Activated gamma-delta T cell treated with Interleukin-2 at 50 U/mL for 16 hours (primary cell): ENCODE measurements at regions not wholly inside any gene's neighbourhood (a gene's known extent, or its start where the extent isn't known, plus 50 kb on each side); places are given as distances from the start of the nearest gene placed in this dataset.

ENCODE experiments used
- DNase-seq: peaks from one replicate; pipeline ENCODE4 v3.0.0-alpha.2; 2020

DNA sequence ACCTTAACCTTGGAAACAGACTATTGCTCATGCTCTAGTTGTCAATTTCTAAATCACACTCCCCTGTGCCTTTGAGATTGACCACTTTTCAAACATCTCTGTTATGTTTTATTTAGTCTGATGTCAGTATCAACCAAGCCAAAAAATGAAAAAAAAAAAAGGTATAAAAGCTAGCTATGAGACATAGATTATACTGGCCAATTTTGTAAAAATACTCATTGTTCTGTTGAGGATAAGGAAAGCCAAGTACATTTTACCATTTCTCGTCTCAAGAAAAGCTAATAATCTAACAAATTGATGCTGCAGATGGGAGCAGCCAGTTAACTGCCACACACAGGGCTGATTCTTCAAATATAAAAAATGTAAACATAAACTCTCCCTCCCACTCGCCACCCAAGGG lies 572.6 kb upstream of the KLF12 start:
- DNase-seq = no peak

GRCh38 chr13:74705438-74705837 lies 571.2 kb upstream of the KLF12 start:
- DNase-seq = no peak

- no peak for DNase-seq
Measured at GRCh38 chr13:74703855-74704387, 569.7 kb upstream of the KLF12 start.

DNA sequence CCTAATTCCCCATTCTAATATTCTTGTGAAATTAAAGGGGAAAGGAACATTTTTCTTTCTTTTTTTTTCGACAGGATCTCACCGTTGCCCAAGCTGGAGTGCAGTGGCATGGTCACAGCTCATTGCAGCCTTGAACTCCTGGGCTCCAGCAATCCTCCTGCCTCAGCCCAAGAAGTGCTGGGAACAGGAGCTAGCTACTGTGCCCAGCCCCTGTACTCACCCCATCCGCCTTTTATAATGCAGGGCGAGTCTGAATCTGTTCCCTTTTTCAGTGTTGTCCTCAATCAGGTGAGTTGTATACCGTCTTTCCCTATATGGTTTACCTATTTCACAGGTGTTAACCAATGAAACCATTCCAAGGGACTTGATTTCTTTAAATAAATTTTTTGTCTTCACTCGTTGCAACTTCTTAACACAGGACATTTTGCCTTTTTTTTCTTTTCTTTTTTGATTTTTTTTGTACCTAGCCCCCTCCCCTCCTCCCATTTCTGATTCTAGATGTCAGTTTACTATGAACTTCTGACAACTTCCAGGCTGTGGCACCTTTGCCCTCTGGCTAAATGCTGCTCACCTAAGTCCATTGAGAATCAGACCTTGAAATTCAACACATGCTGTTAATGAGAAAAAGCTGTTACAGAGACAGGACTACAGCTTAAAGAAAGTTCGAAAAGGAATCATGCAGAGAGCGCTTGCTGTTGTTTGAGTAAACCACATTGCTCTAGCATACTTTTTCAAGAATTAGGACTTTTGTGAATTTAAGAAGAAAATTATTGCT lies 562.1 kb upstream of the KLF12 start:
- no peak for DNase-seq

GRCh38 chr13:74695021-74695800 lies 561.0 kb upstream of the KLF12 start:
- DNase-seq = no peak

DNA sequence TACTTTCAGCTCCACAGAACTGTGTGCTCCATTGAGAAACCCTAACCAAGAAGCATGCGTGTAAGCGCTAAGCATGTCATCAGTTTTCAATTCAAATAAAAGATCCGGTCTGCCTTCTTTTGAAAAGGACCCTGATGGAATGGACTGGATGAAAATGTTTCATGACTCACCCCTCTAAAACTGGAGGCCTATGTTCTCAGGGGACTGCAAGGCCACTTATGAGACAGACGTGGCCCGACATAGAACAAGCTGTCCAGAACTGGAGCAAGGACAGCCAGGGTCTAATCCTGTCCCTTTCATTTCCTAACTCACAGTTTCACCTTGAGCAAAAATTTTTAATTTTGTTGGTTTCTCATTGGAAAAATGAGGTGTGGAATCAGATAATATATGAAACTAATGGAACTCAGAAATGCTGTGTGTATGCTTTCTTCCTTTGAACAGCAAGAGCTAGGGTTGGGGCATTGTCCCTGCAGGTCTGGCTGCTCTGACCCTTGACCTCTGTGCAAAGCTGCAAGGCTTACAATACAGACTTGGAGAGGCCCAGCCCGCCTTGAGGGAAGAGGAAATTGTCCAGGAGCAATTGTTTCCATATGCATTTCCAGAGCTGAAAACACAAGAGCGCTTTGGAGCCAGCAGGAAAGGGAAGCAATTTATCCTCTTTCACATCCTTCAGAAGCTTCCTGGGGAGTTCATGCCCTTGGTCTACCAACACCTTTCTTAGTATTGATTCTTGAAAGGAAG lies 553.4 kb upstream of the KLF12 start:
- no peak for DNase-seq

- DNase-seq = no peak
Measured at GRCh38 chr13:74683411-74683810, 549.2 kb upstream of the KLF12 start.

DNA sequence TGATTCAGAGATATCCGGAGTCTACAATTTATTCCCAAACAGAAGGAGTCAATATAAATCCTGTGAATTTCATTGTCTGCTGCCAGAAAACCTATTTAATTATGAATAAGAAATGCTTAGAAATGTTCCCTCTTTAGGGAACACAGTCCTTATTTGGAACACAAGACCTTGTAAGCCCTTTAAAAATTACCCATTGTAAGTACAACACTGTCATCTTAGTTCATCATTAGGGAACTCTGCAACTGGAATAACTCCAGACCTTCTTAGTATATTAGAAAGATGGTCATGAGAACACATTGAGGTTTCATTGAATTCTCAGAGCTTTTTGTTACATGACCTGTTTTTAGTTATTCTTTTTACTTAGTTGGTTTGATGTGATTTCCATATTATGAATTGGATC lies 548.5 kb upstream of the KLF12 start:
- no peak for DNase-seq

- DNase-seq = no peak
Measured at GRCh38 chr13:74681891-74682290, 547.7 kb upstream of the KLF12 start.

DNA sequence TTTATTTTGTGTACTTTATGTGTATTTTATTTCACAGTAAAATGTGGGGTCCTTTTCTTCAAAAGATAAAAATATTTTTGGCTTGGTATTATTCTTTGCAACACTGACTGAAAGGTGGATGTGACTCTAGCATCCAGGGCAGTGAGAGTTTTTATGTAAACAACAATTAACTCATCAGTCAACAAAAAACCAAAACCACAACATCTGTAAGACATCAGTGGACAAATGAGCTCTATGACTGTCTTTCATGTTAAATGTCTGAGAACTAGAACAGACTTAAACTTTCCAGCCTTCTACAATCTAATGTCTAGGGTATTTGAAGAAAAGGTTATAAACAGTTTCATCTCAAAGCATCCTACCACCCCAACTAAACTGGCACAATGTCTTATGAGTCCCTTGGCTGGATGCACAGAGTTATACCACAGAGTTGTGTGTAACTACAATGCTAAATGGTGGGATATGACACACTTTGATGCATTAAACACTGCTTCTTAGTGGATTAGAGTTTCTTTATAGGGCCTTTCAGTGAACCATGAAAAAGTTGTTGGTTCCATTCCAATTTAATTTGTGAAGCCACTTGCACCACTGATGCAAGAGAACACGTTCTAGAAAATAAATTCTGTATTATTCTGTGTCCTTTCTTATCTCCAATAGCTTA lies 544.2 kb upstream of the KLF12 start:
- no peak for DNase-seq

DNA sequence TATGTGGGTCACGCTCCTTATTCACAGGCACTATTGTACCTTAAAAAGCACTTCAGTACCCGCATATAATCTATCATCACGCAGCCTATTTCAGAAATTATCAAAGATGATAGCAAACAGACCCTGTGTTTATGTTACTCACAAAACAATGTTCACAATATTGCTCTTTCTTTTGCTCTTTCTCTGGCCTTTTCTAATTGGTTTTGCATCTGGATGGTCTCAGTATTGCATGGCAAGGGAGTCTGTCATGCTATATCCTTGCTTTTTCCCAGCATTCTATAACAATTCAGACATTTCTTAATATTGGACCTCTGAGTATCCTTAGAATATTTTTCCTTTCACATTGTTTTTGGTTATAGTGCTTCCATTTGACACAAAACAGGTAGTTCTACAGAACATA lies 541.8 kb upstream of the KLF12 start:
- DNase-seq = no peak

DNA sequence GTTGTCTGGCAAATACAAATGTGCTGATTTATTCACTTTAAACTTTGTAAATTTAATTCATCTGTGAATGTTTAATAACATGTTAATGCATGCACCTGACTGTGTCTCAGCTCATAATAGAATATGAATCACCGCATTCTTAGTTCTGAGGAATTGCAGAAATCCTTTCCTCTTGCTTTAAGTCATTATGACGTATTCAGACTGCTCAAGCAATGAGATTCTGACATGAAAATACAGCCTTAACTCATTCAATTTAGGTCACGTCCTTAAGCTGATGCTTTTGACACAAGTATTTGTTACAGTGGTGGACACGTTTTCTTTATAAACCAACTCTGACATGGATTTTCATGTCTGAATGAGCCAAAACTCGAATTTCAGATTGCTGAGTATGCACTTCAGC lies 541.0 kb upstream of the KLF12 start:
- DNase-seq = no peak

DNA sequence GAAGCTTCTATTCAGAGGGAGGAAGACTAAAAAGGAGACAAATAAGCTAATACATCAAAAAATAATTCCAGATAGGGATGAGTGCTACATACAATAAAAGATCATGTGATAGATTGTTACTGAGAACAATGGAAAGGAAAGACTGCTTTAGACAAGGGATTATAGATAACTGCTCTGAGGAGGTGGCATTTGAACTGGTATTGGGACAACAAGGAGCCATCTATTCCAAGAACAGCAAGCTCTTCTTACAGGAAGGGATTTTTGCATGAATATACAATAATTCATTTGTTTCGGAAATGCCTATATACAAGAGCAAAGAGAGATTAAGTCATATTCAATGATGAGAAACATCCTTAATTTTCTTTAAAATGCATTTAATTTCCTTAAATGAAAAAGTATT lies 540.5 kb upstream of the KLF12 start:
- no peak for DNase-seq

GRCh38 chr13:74669149-74669548 lies 534.9 kb upstream of the KLF12 start:
- no peak for DNase-seq

GRCh38 chr13:74667656-74668203 lies 533.5 kb upstream of the KLF12 start:
- no peak for DNase-seq

DNA sequence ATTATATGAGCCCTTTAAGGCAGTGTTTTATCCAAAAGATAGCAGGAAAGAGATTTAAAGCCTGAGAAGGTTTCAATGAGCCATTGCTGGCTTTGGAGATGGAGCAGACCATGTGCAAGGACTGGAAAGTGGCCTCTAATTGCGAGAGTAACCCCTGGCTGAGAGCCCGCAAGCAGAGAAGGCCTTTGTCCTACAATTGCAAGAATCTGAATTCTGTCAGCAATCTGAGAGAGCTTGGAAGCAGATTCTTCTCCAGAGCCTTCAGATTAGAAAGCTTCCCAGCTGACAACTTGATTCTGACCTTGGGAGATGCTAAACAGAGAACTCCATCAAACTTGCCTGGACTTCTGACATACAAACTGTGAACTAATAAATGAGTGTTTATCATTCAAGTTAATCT lies 528.7 kb upstream of the KLF12 start:
- DNase-seq = no peak

- DNase-seq = no peak
Measured at GRCh38 chr13:74661851-74662250, 527.6 kb upstream of the KLF12 start.

- DNase-seq = no peak
Measured at GRCh38 chr13:74657765-74658164, 523.6 kb upstream of the KLF12 start.

DNA sequence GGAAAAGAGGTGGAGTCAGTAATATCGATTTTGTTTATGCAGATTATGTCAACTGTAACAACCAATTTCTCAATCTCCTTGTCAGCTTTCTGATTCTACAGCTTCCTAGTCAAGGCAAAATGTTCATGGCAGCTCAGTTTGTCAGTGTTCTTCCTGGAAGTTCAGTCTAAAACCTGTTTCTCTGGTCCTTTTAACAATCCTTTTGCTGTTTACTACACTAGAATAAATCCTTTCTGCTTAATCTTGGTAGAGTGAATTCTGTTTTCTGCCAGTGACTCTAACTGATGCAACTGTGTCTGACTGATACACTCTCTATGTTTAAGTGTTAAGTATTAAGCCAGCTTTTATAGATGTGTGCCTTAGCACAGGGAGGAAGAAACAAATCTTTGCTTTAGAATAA lies 516.9 kb upstream of the KLF12 start:
- DNase-seq = no peak

- DNase-seq = no peak
Measured at GRCh38 chr13:74647991-74648390, 513.8 kb upstream of the KLF12 start.

GRCh38 chr13:74647211-74647610 lies 513.0 kb upstream of the KLF12 start:
- no peak for DNase-seq

- DNase-seq = no peak
Measured at GRCh38 chr13:74646091-74646490, 511.9 kb upstream of the KLF12 start.

DNA sequence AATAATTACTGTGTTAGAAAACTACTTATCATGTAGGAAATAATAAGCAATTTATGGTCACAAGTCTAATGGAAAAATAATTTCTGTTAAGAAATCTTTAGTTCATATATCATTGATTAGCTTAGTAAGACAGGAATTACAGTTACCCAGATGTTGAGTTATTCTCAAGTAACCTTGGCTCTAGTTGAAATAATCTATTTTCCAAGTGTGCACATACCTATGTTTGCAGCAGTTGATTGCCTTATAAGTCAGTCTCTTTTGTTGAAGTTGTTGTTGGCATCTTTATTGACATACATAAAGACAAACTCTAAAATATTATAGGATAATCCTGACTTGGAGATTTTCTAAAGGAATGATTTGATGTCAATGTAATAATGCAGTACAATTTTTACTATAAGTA lies 511.4 kb upstream of the KLF12 start:
- DNase-seq = no peak
